Esophagus muscularis mucosa (tissue), 3 donors: ENCODE measurements at regions not wholly inside any gene's neighbourhood (a gene's known extent, or its start where the extent isn't known, plus 50 kb on each side); places are given as distances from the start of the nearest gene placed in this dataset.

Experiments used
- CTCF ChIP-seq, 3 experiments: fragments of 200-600 bp in 2 of 3; fragments of 450-650 bp in 1 of 3; sonication (generic) in 2 of 3; IDR thresholded peaks; one replicate each; pipeline ENCODE4 v1.5.1; 2017 to 2019; ENCODE audit warnings: antibody characterized with exemption in 3 of 3, mild to moderate bottlenecking in 2 of 3, moderate library complexity in 1 of 3
- POLR2A ChIP-seq: fragments of 450-650 bp; IDR thresholded peaks from one replicate; pipeline ENCODE4 v1.6.1; 2017; ENCODE audit warnings: antibody characterized with exemption, moderate library complexity, mild to moderate bottlenecking, low read depth
- POLR2AphosphoS5 ChIP-seq, 2 donors: sonication (generic); formaldehyde crosslinking; IDR thresholded peaks; one replicate each; pipeline ENCODE4 v1.6.1; 2017; ENCODE audit warnings: antibody characterized with exemption in 2 of 2

DNA sequence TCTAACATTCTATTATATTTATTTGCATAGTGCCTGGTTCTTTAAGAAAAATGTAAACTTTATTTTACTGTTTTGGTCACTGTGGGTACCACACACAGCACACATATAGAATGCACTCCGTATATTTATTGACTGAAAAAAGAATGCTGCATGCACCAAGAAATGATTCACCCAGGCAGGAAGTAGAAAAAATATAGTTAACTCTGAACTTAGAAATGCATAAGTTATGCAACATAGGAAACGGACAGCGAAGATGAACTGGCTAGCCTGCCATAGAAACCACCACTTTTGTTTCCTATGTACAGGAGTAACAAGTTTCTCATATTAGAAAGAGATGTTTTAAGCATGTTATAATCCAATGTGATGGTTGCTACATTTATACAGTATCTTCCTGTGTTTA, 635.8 kb downstream of the DSC3 start:
- no peak for TF ChIP-seq CTCF (IDR thresholded peaks at IDR 0.05)
- TF ChIP-seq POLR2A = no peak
- no peak for TF ChIP-seq POLR2AphosphoS5 (IDR thresholded peaks at IDR 0.05)
